HG02571 (cell line): ENCODE measurements at regions not wholly inside any gene's neighbourhood (a gene's known extent, or its start where the extent isn't known, plus 50 kb on each side); places are given as distances from the start of the nearest gene placed in this dataset.

Experiments used
- ATAC-seq: cut with Tn5 transposase; IDR thresholded peaks from one replicate; pipeline ENCODE4 v1.9.1; 2021; ENCODE audit warnings: mild to moderate bottlenecking, moderate library complexity; ENCODE audit not compliant: unreplicated experiment

DNA sequence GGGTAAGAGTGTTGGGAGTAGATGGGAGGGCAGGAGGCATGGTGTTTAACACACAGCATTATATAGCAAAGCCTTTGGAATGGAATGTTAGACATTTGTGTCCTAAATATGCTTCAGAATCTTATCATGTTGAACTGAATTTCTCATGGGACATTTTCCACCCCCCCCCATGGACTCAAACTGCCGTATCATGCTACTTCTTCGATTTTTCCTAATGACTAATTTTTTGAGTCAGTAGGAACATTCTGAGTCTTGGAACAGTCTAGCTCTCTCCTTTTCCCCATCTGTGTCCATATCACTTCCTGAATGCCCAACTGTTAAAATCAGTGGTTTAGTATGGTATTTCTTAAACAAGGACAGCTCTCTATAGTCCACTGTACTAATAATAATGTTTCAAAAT is 380.6 kb downstream of the TLE4 start:
- no peak for ATAC-seq

GRCh38 chr9:79946712-79947111 is 374.9 kb downstream of the TLE4 start:
- ATAC-seq = no peak

GRCh38 chr9:79945495-79945894 is 373.7 kb downstream of the TLE4 start:
- ATAC-seq = no peak

GRCh38 chr9:79945016-79945415 is 373.3 kb downstream of the TLE4 start:
- ATAC-seq = no peak

- no peak for ATAC-seq
These were observed 369.2 kb downstream of the TLE4 start for GRCh38 chr9:79940919-79941318.

GRCh38 chr9:79939819-79940218 is 368.1 kb downstream of the TLE4 start:
- ATAC-seq = no peak

GRCh38 chr9:79936336-79936735 is 364.6 kb downstream of the TLE4 start:
- ATAC-seq = no peak

DNA sequence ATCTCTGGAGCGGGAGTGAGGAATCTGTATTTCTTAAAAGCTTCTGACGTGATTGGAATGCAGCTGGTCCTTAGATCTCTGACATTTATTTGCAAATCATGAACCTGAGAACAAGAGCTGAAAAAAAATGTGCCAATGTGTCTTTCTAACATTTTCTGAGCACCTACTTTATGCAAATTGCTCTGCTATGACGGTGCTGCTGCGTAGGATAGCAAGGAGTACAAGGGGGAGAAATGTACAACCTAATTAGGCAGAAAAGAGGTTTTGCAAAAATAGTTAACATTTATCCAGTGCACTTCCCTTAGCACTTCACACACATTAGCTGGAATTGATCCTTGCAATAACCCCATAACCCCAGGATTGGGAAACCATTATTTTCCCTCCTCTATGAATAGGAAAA is 357.5 kb downstream of the TLE4 start:
- no peak for ATAC-seq

DNA sequence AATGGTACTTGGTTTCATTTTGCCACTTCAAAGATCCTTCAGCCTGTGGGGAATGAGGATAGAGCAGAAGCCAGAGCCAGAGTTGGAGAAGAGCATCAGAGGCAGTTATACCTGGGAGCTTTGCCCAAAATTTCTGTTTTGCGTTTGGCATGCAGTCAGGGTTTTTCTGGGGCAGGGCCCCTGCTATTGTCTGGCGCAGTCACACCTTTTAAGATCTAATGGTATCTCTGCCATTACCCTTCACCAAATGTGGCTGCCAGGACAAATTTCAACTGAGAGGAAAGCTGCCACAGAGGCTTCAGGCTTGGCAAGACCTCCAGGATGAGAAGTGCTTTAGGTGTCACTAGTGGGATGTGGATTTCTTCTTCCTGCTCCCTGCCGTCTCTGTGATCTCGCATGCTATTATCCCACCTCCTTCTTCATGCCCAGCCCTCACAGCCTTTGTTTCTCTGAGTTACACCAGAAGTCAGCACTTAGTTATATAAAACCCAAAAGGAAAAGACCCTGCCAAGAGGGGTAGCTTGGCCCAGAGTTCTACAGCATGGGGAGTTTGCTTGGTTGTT is 357.0 kb downstream of the TLE4 start:
- no peak for ATAC-seq

GRCh38 chr9:79925326-79925725 is 353.6 kb downstream of the TLE4 start:
- no peak for ATAC-seq

- no peak for ATAC-seq
These were observed 353.1 kb downstream of the TLE4 start for GRCh38 chr9:79924836-79925235.

- ATAC-seq = no peak
These were observed 345.7 kb downstream of the TLE4 start for GRCh38 chr9:79917421-79917820.

DNA sequence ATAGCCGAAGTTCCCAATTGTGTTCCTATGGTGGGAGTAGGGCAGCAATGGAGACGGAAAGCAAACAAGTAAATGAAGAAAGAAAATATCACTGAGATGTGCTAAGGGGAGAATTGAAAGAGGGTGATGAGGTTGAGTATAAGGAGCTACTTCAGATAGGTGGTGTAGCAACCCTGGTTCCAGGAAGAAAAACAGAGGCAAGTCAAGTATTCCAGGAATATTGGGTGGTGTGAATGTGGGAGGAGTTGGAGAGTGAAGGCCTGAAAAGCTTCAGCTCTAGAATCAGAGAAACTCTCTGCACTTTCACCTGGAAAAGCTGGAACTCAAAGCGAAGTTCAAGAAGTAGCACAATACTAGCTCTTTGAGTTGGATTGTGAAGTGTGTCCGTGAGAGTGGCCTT is 342.1 kb downstream of the TLE4 start:
- no peak for ATAC-seq

- no peak for ATAC-seq
These were observed 340.7 kb downstream of the TLE4 start for GRCh38 chr9:79912318-79913070.

DNA sequence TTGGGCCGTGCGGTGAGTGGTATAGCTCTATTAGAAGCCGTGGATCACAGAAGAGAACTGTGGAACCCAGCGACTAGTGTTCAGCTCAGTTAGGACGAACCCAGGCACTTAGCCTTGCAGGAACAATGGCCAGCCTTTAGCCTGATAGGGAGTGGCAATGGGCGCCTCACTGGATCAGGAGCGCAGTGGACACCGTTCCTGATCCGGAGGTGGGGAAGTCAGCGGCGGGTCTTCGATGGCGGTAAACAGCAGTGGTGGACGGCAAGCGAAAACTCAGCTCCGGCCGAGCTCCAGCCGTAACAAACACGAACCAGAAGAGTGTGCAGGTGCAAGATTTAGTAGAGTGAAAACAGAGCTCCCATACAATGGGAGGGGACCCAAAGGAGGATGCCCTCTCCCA is 340.0 kb downstream of the TLE4 start:
- ATAC-seq = no peak

DNA sequence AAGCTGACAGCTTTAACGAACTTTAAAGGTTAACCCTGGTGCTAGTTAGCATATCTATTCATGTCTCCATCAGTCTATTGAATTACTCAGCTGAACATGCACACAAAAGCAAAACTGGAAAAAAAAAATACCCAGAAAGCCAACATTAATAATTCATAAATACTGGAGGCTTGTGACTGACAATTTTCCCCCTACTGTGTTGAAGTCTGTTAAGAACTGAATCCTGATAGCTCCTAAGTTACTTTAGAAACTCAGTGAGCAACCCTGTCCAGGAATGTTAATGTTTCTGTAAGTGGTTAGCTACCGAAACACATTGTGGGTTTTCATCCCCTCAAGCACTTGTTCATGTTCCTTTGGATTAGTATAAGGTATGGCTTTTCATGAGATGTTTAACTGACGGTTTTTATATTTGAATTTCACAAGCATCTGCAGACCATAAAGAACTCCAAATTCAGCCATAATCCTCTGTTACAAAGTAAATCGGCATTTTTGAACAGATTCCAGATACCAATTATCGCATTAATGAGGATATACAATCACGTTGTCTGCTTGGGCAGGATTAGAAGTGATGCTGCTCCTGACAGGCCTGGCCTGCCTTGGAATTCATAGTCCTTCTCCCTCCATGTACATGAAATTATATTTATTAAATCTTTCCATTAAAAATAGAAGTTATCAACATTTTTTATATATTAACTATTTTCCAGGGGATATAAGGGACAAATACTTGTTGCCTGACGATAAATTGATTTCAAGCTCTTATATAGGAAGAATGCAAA is 331.2 kb downstream of the TLE4 start:
- no peak for ATAC-seq

GRCh38 chr9:79900754-79901153 is 329.0 kb downstream of the TLE4 start:
- no peak for ATAC-seq

DNA sequence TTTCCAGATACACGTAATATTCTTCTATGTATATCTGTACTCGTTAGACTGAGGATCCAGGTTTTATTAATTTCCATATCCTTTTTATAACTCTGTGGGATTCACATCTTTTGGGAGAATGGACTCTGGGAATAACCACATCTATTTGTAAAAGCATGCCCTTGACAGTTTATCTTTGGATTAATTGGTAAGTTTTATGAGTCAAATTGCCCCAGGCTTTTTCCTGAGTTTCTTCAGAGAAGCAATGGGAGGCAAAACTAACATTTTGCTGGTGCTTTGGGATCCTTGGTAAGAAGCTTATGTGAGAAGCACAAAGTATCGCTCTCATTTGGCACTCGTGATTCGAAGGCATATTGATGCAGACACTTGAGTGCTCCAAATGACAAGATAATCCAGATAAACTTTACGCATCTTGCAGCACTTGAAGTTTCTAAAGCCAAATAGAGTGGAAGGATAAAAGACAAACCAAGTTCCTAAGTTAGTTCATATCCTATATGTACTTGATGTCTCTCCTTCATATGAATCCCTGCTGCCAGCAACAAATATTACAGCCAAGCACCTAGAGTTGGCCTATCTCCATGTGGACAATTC is 324.7 kb downstream of the TLE4 start:
- no peak for ATAC-seq

DNA sequence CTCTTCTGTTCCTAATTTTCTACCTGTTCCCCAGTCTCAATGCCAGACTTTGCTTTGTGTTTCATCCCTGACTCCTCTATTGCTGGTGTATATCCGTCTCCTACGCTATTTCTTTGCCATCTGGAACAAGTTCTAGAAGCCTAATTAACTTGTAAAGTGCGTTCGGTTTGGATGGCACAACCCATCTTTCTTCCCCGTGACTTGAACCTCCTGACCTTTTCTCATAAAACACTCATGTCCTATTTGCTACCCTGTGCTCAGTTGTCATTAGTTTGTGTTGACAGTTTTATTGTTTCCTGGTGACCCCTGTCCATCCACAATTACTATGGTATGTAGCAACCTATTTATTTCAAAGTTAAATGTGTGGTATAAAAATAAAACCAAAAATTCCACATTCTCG is 323.5 kb downstream of the TLE4 start:
- no peak for ATAC-seq

- ATAC-seq = no peak
These were observed 317.6 kb downstream of the TLE4 start for GRCh38 chr9:79889369-79889768.

DNA sequence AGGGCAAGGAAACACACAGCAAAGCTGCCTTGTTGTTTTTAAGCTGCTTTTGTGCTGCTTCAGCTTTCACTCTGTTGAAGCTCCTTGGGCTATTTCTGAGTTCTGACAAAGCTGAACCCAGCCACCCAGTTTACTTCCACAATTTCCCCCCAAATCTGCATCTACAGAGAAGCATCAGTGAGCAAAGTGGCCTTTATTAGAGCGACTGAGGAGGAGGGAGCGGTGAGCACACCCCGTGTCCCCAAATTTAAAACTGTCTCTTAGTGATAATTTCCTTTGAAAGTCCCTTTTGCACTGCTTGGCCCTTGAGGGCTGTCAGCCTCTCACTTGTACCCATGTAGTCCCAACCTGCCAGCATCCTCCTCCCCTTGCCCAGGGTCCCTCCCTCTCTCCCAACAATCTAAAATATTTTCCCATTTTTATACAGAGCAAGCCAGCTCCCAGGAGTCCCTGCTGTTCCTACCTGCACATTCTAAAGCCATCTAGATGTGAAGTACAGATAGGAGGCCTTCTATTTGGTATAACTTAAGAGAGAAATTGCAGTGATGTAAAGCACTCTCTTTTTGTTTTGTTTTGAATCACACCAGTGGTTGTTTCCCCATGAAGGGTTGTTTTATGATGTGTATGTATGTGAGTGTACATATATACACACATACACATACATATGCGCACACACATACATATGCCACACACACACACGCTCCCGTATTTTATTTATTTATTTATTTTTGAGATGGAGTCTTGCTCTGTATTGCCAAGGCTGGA is 313.5 kb downstream of the TLE4 start:
- ATAC-seq = no peak
